Muscle of leg (tissue), 3 donors: ENCODE measurements at regions not wholly inside any gene's neighbourhood (a gene's known extent, or its start where the extent isn't known, plus 50 kb on each side); places are given as distances from the start of the nearest gene placed in this dataset.

Experiments
- DNase-seq: peaks from one replicate; pipeline ENCODE4 v3.0.0; 2013
- H3K27ac ChIP-seq: one replicate; pipeline ENCODE4 v1.5.1; 2013; ENCODE audit warnings: mild to moderate bottlenecking, low read length, control low read depth
- H3K27me3 ChIP-seq: one replicate; pipeline ENCODE4 v1.6.1; 2013; ENCODE audit warnings: low read length; ENCODE audit not compliant: control insufficient read depth, insufficient read depth
- H3K36me3 ChIP-seq: one replicate; pipeline ENCODE4 v1.6.1; 2013; ENCODE audit warnings: low read length; ENCODE audit not compliant: control insufficient read depth, insufficient read depth
- H3K4me1 ChIP-seq: one replicate; pipeline ENCODE4 v1.6.1; 2013; ENCODE audit warnings: low read length; ENCODE audit not compliant: control insufficient read depth, insufficient read depth
- H3K4me3 ChIP-seq: one replicate; pipeline ENCODE4 v1.5.1; 2013; ENCODE audit warnings: low read length, control low read depth
- H3K9me3 ChIP-seq: replicated peaks from 2 replicates; pipeline ENCODE4 v1.6.1; 2013; ENCODE audit warnings: low read depth, low read length; ENCODE audit not compliant: control insufficient read depth
- WGBS: methylation state at CpG from one replicate; pipeline ENCODE4 v1.1.5; 2013; ENCODE audit warnings: missing lambda C conversion rate; ENCODE audit not compliant: insufficient coverage; 5-methylcytosine and 5-hydroxymethylcytosine counted together

GRCh38 chr10:128967980-128968756, 498.9 kb upstream of the MGMT start:
- no peaks in the 10 kb centered on the region for H3K27me3 ChIP-seq

GRCh38 chr10:128969551-128969950, 497.5 kb upstream of the MGMT start:
- Histone ChIP-seq H3K4me1 (peaks cover 5% of the 10 kb centered on the region), H3K9me3 (no peaks in the 10 kb centered on the region), H3K4me3 (no peak overlapping the region), H3K27me3 (no peaks in the 10 kb centered on the region), H3K27ac (no peak overlapping the region), H3K36me3 (no peaks in the 10 kb centered on the region)
- WGBS, result 88% methylated on average over 6 of the region's 11 CpGs
- DNase-seq, result no peak

More at GRCh38 chr10:128967980-128968756, 498.9 kb upstream of the MGMT start:
- H3K36me3 ChIP-seq, result no peaks in the 10 kb centered on the region
- peak; percentile 43 for DNase-seq
- H3K9me3 ChIP-seq, result no peaks in the 10 kb centered on the region
- peaks cover 5% of the 10 kb centered on the region for H3K4me1 ChIP-seq
- WGBS, result 88% methylated on average over 10 of the region's 11 CpGs
- H3K27ac ChIP-seq, result no peak overlapping the region
- H3K4me3 ChIP-seq, result no peak overlapping the region

- no peaks in the 10 kb centered on the region for H3K27me3 ChIP-seq
- no peak overlapping the region for H3K27ac ChIP-seq
- 91% methylated on average over 7 of the region's 11 CpGs for WGBS
- no peaks in the 10 kb centered on the region for H3K36me3 ChIP-seq
- no peaks in the 10 kb centered on the region for H3K9me3 ChIP-seq
- DNase-seq, result no peak
- peaks cover 5% of the 10 kb centered on the region for H3K4me1 ChIP-seq
- H3K4me3 ChIP-seq, result no peak overlapping the region
Observed at GRCh38 chr10:128971374-128972035, 495.5 kb upstream of the MGMT start.

- WGBS, result no CpG with 5 or more reads among the region's 2 CpGs
Observed at GRCh38 chr10:128972036-128972405, 495.0 kb upstream of the MGMT start.

GRCh38 chr10:128973221-128973620, 493.8 kb upstream of the MGMT start:
- Histone ChIP-seq H3K9me3 (no peaks in the 10 kb centered on the region), H3K36me3 (no peaks in the 10 kb centered on the region), H3K4me1 (peaks cover 5% of the 10 kb centered on the region), H3K27me3 (no peaks in the 10 kb centered on the region), H3K27ac (peak overlapping the region; percentile 65), H3K4me3 (no peak overlapping the region)
- WGBS, result 37% methylated on average over 4 of the region's 6 CpGs
- peak; percentile 80 for DNase-seq

More at GRCh38 chr10:128972036-128972405, 495.0 kb upstream of the MGMT start:
- Histone ChIP-seq H3K27ac (no peak overlapping the region), H3K4me1 (peaks cover 5% of the 10 kb centered on the region), H3K4me3 (no peak overlapping the region), H3K27me3 (no peaks in the 10 kb centered on the region), H3K9me3 (no peaks in the 10 kb centered on the region), H3K36me3 (no peaks in the 10 kb centered on the region)
- no peak for DNase-seq

- H3K9me3 ChIP-seq, result no peaks in the 10 kb centered on the region
- H3K4me1 ChIP-seq, result peaks cover 21% of the 10 kb centered on the region
- H3K27me3 ChIP-seq, result no peaks in the 10 kb centered on the region
- H3K4me3 ChIP-seq, result no peak overlapping the region
- no peak for DNase-seq
- H3K36me3 ChIP-seq, result no peaks in the 10 kb centered on the region
- H3K27ac ChIP-seq, result no peak overlapping the region
- WGBS, result 80% methylated on average over 7 of the region's 8 CpGs
Observed at GRCh38 chr10:128976856-128977255, 490.2 kb upstream of the MGMT start.

- no peak overlapping the region for H3K27ac ChIP-seq
- DNase-seq, result no peak
Observed at GRCh38 chr10:128978211-128978610, 488.8 kb upstream of the MGMT start.

GRCh38 chr10:128979405-128979804, 487.6 kb upstream of the MGMT start:
- Histone ChIP-seq H3K27me3 (no peaks in the 10 kb centered on the region), H3K27ac (no peak overlapping the region), H3K9me3 (no peaks in the 10 kb centered on the region), H3K4me3 (no peak overlapping the region), H3K36me3 (no peaks in the 10 kb centered on the region), H3K4me1 (peaks cover 38% of the 10 kb centered on the region)
- no peak for DNase-seq
- WGBS, result 91% methylated on average over 4 of the region's 4 CpGs

More at GRCh38 chr10:128978211-128978610, 488.8 kb upstream of the MGMT start:
- 100% methylated on average over 1 of the region's 10 CpGs for WGBS
- Histone ChIP-seq H3K27me3 (no peaks in the 10 kb centered on the region), H3K36me3 (no peaks in the 10 kb centered on the region), H3K9me3 (no peaks in the 10 kb centered on the region), H3K4me3 (no peak overlapping the region), H3K4me1 (peaks cover 30% of the 10 kb centered on the region)

- peak; percentile 42 for DNase-seq
- peak overlapping the region; percentile 70 for H3K27ac ChIP-seq
- no peaks in the 10 kb centered on the region for H3K27me3 ChIP-seq
- H3K4me1 ChIP-seq, result peaks cover 43% of the 10 kb centered on the region
- 10% methylated on average over 2 of the region's 6 CpGs for WGBS
- H3K9me3 ChIP-seq, result no peaks in the 10 kb centered on the region
- H3K4me3 ChIP-seq, result no peak overlapping the region
- H3K36me3 ChIP-seq, result no peaks in the 10 kb centered on the region
Observed at GRCh38 chr10:128981251-128981650, 485.8 kb upstream of the MGMT start.

GRCh38 chr10:128981881-128982615, 485.0 kb upstream of the MGMT start:
- Histone ChIP-seq H3K4me3 (no peak overlapping the region), H3K27me3 (no peaks in the 10 kb centered on the region), H3K36me3 (no peaks in the 10 kb centered on the region), H3K9me3 (no peaks in the 10 kb centered on the region), H3K27ac (peak overlapping the region; percentile 70), H3K4me1 (peaks cover 43% of the 10 kb centered on the region)
- DNase-seq, result peak; percentile 72
- WGBS, result 76% methylated on average over 8 of the region's 20 CpGs
